Astrocyte of the spinal cord (primary cell): ENCODE measurements at regions not wholly inside any gene's neighbourhood (a gene's known extent, or its start where the extent isn't known, plus 50 kb on each side); places are given as distances from the start of the nearest gene placed in this dataset.

ENCODE experiments used
- DNase-seq: peaks from one replicate; pipeline ENCODE4 v3.0.0; 2011; ENCODE audit warnings: low read depth, low spot score
- H3K4me3 ChIP-seq: 2 replicates; pipeline ENCODE4 v1.5.1; 2011; ENCODE audit warnings: low read depth, mild to moderate bottlenecking, low read length, moderate library complexity
- CTCF ChIP-seq: IDR thresholded peaks from 2 replicates; pipeline ENCODE4 v1.5.1; 2012; ENCODE audit warnings: low read depth, mild to moderate bottlenecking, low read length, inconsistent platforms
- in situ Hi-C: cut with HindIII; loops from 2 replicates; pipeline ENCODE4 v1.10.0; 2017; ENCODE audit warnings: low sequenced_read_pairs

- DNase-seq = no peak
- no peak for TF ChIP-seq CTCF
- H3K4me3 ChIP-seq = no peak overlapping the region
- in situ Hi-C loops = no loop called here
These were observed 546.6 kb upstream of the CDH2 start for GRCh38 chr18:28723506-28723905.

GRCh38 chr18:28718696-28719095, 541.8 kb upstream of the CDH2 start:
- no peak for TF ChIP-seq CTCF
- in situ Hi-C loops = no loop called here
- peak; percentile 32 for DNase-seq
- H3K4me3 ChIP-seq = no peak overlapping the region

GRCh38 chr18:28716338-28716737, 539.4 kb upstream of the CDH2 start:
- no peak for DNase-seq

GRCh38 chr18:28715206-28715605, 538.3 kb upstream of the CDH2 start:
- in situ Hi-C loops = no loop called here
- DNase-seq = no peak
- no peak for TF ChIP-seq CTCF
- no peak overlapping the region for H3K4me3 ChIP-seq

More at GRCh38 chr18:28716338-28716737, 539.4 kb upstream of the CDH2 start:
- in situ Hi-C loops = no loop called here
- H3K4me3 ChIP-seq = no peak overlapping the region
- TF ChIP-seq CTCF = no peak

GRCh38 chr18:28714498-28714897, 537.6 kb upstream of the CDH2 start:
- H3K4me3 ChIP-seq = no peak overlapping the region
- in situ Hi-C loops = no loop called here

GRCh38 chr18:28712796-28713425, 536.0 kb upstream of the CDH2 start:
- in situ Hi-C loops = no loop called here
- DNase-seq = no peak
- no peak overlapping the region for H3K4me3 ChIP-seq
- TF ChIP-seq CTCF = no peak

More at GRCh38 chr18:28714498-28714897, 537.6 kb upstream of the CDH2 start:
- no peak for TF ChIP-seq CTCF
- no peak for DNase-seq
